Keratinocyte (primary cell): ENCODE measurements at regions not wholly inside any gene's neighbourhood (a gene's known extent, or its start where the extent isn't known, plus 50 kb on each side); places are given as distances from the start of the nearest gene placed in this dataset.

Experiments used
- EZH2 ChIP-seq: IDR thresholded peaks from one replicate; pipeline ENCODE4 v1.6.1; 2012; ENCODE audit warnings: inconsistent platforms, mild to moderate bottlenecking, low read length, moderate library complexity
- TF ChIP-seq, protein P1 (sequence below), 3 experiments: IDR thresholded peaks in 1 of 3; conservative IDR thresholded peaks in 1 of 3; optimal IDR thresholded peaks in 1 of 3; 2 replicates in 2 of 3; 3 replicates in 1 of 3; pipeline versions ENCODE3 to v1.5.1; 2011; ENCODE audit warnings: low read length in 3 of 3, mild to moderate bottlenecking in 3 of 3, moderate library complexity in 2 of 3, control low read depth in 1 of 3, inconsistent platforms in 1 of 3; ENCODE audit not compliant: insufficient read depth in 2 of 3; ENCODE audit errors: extremely low read depth in 1 of 3

DNA sequence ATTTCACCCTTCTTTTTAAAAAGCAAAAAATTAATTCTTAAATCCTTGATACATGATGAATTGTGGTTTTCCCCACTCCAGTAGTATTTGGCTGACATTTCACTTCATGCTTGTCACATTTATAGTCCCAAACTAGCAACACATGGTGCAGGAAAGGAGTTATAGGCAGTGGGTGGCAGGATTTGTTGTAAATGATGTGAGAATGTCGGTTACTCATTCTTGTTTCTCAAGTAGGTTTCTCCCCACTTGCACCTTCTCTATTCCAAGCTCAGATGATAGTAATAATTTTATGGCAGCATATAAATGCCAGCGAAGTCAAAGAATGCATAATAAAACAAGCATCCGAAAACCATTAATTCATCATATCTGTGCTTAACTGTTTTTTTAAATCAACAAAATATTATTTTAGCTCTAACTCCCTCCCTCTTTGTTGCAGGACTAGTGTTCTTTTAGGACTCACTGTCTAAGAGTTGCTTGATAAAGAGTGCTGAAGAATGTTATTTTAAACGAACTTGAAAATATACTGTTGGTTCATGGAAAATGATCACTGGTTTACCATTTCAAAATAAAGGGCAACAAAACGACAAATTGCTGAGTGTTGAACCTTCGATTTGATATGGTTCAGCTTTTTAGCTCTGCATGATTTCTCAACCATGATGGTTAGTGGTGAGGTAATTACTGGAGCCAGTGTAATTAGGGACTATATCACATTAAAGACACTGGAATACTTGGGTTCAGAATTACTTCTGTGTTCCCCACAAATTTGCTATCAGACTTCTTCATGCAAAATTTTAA is 88.1 kb upstream of the ADAMTSL1 start:
- TF ChIP-seq, protein P1, sequence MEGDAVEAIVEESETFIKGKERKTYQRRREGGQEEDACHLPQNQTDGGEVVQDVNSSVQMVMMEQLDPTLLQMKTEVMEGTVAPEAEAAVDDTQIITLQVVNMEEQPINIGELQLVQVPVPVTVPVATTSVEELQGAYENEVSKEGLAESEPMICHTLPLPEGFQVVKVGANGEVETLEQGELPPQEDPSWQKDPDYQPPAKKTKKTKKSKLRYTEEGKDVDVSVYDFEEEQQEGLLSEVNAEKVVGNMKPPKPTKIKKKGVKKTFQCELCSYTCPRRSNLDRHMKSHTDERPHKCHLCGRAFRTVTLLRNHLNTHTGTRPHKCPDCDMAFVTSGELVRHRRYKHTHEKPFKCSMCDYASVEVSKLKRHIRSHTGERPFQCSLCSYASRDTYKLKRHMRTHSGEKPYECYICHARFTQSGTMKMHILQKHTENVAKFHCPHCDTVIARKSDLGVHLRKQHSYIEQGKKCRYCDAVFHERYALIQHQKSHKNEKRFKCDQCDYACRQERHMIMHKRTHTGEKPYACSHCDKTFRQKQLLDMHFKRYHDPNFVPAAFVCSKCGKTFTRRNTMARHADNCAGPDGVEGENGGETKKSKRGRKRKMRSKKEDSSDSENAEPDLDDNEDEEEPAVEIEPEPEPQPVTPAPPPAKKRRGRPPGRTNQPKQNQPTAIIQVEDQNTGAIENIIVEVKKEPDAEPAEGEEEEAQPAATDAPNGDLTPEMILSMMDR (optimal IDR thresholded peaks at IDR 0.05 in 1 of 3, IDR thresholded peaks at IDR 0.05 in 1 of 3, conservative IDR thresholded peaks at IDR 0.05 in 1 of 3; ENCODE audit: extremely low read depth in 1 of 3, insufficient read depth in 2 of 3, low read length in 3 of 3), result no peak
- TF ChIP-seq EZH2, result no peak
